GM21737 (cell line): ENCODE measurements at regions not wholly inside any gene's neighbourhood (a gene's known extent, or its start where the extent isn't known, plus 50 kb on each side); places are given as distances from the start of the nearest gene placed in this dataset.

Source experiments
- ATAC-seq: cut with Tn5 transposase; IDR thresholded peaks from one replicate; pipeline ENCODE4 v1.9.1; 2021; ENCODE audit warnings: mild to moderate bottlenecking, moderate library complexity; ENCODE audit not compliant: unreplicated experiment

- no peak for ATAC-seq
These were observed 98.6 kb downstream of the IRF2BPL start for GRCh38 chr14:76929927-76930326.

GRCh38 chr14:76927971-76928700, 100.4 kb downstream of the IRF2BPL start:
- ATAC-seq, result no peak

GRCh38 chr14:76926521-76927251, 100.5 kb downstream of the LRRC74A start:
- ATAC-seq, result no peak

- ATAC-seq, result no peak
These were observed 98.9 kb downstream of the LRRC74A start for GRCh38 chr14:76925097-76925441.

GRCh38 chr14:76924371-76925096, 98.3 kb downstream of the LRRC74A start:
- no peak for ATAC-seq

GRCh38 chr14:76923431-76924370, 97.5 kb downstream of the LRRC74A start:
- no peak for ATAC-seq

- ATAC-seq, result no peak
These were observed 96.4 kb downstream of the LRRC74A start for GRCh38 chr14:76922584-76922983.

- ATAC-seq, result no peak
These were observed 95.9 kb downstream of the LRRC74A start for GRCh38 chr14:76922092-76922491.

- no peak for ATAC-seq
These were observed 94.8 kb downstream of the LRRC74A start for GRCh38 chr14:76921088-76921399.

GRCh38 chr14:76920331-76921087, 94.3 kb downstream of the LRRC74A start:
- ATAC-seq, result no peak

GRCh38 chr14:76919431-76920330, 93.5 kb downstream of the LRRC74A start:
- ATAC-seq, result no peak
